Gastrocnemius medialis (tissue), 4 donors: ENCODE measurements at regions not wholly inside any gene's neighbourhood (a gene's known extent, or its start where the extent isn't known, plus 50 kb on each side); places are given as distances from the start of the nearest gene placed in this dataset.

ENCODE experiments used
- ATAC-seq, 2 donors: fragments of 150-250 bp; one replicate each; pipeline ENCODE4 v1.9.1; 2016
- DNase-seq, 2 donors: peaks; one replicate each; pipeline ENCODE4 v3.0.0-alpha.2; 2019
- H3K27ac ChIP-seq, 4 donors: fragments of 200-600 bp; sonication (generic); 1 replicate in 1 of 4; 2 replicates in 3 of 4; pipeline ENCODE4 v1.5.1; 2016 to 2018; ENCODE audit warnings: mild to moderate bottlenecking in 2 of 4, moderate library complexity in 1 of 4
- H3K27me3 ChIP-seq, 3 donors: fragments of 200-600 bp; sonication (generic) in 2 of 3; 1 replicate in 1 of 3; 2 replicates in 2 of 3; pipeline versions ENCODE4 v1.5.1 to v1.6.0; 2016 to 2019; ENCODE audit warnings: mild to moderate bottlenecking in 1 of 3, moderate library complexity in 1 of 3
- H3K36me3 ChIP-seq, 2 donors: fragments of 200-600 bp; sonication (generic) in 1 of 2; one replicate each; pipeline ENCODE4 v1.5.1; 2017 to 2018
- H3K4me1 ChIP-seq, 2 donors: fragments of 200-600 bp; sonication (generic) in 1 of 2; one replicate each; pipeline ENCODE4 v1.5.1; 2016 to 2017; ENCODE audit warnings: mild to moderate bottlenecking in 2 of 2
- H3K4me3 ChIP-seq, 4 donors: fragments of 200-600 bp; sonication (generic) in 3 of 4; 1 replicate in 1 of 4; 2 replicates in 3 of 4; pipeline ENCODE4 v1.5.1; 2016 to 2019; ENCODE audit warnings: mild to moderate bottlenecking in 2 of 4
- H3K9me3 ChIP-seq, 3 donors: fragments of 200-600 bp; sonication (generic) in 2 of 3; 1 replicate in 1 of 3; 2 replicates in 2 of 3; pipeline ENCODE4 v1.5.1; 2016 to 2019
- CTCF ChIP-seq, 5 experiments: fragments of 450-650 bp in 3 of 5; fragments of 200-600 bp in 2 of 5; sonication (generic) in 2 of 5; IDR thresholded peaks in 4 of 5; conservative IDR thresholded peaks in 1 of 5; 1 replicate in 4 of 5; 2 replicates in 1 of 5; pipeline ENCODE4 v1.5.1; 2016 to 2019; ENCODE audit warnings: antibody characterized with exemption in 5 of 5, mild to moderate bottlenecking in 3 of 5, moderate library complexity in 3 of 5
- POLR2A ChIP-seq, 2 donors: fragments of 450-650 bp; IDR thresholded peaks; one replicate each; pipeline ENCODE4 v1.6.1; 2017; ENCODE audit warnings: antibody characterized with exemption in 2 of 2, mild to moderate bottlenecking in 2 of 2, moderate library complexity in 2 of 2
- in situ Hi-C, 4 donors: fragments of 200-750 bp; cut with MboI; loops; one replicate each; pipeline versions ENCODE4 v1.15.0 to v1.8.0; 2017; ENCODE audit warnings: low sequenced_read_pairs in 4 of 4
- intact Hi-C: fragments of 100-400 bp; cut with DNase I; formaldehyde crosslinking; loops from one replicate; pipeline ENCODE4 v1.15.1; 2023; ENCODE audit warnings: low total_unique reads

DNA sequence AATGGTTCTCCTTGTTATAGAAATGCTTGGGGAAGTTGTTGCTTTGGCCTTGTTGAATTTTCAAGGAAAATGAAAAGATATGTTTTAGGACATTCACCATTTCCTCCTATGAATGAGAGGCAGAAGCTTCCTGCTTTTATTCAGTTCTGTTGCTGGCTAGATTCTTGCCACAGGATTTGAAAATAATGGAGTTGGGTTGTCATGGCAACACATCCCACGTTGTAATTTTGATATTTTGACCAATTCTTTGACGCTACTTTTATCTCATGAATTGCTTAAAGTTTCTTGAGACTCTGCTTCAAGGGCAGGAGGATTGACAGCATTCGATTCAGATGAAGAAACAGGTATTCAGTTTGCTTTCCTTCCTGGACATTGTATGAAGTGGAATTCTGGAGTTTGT lies 331.5 kb downstream of the PRDM2 start:
- Histone ChIP-seq H3K27ac (no peak overlapping the region), H3K9me3 (no peaks in the 10 kb centered on the region), H3K36me3 (no peaks in the 10 kb centered on the region), H3K4me3 (no peak overlapping the region), H3K4me1 (no peaks in the 10 kb centered on the region), H3K27me3 (no peaks in the 10 kb centered on the region)
- intact Hi-C loops (no loop called here), in situ Hi-C loops (no loop called here)
- no peak for ATAC-seq
- TF ChIP-seq POLR2A (IDR thresholded peaks at IDR 0.05) (no peak), CTCF (IDR thresholded peaks at IDR 0.05 in 4 of 5, conservative IDR thresholded peaks at IDR 0.05 in 1 of 5) (no peak)
- no peak for DNase-seq

DNA sequence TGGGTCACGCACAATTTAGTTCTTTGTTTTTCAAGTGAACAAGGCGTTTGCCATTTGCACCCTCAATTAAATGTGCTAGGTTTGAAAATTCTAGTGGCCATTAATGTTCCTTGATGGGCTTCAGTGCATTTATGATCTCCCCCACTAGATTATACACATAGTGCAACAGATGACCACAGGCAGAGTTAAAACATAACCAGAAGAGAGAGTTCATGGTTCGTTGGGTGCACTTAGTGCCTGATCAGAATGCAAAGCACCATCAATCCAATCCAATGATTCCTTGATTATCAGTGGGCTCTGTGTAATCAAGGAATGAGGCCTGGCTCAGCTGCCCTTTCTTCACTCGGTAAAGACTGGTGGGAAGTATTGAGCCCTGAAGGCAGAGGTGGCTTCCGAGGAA lies 334.5 kb downstream of the PRDM2 start:
- H3K9me3 ChIP-seq: no peaks in the 10 kb centered on the region
- intact Hi-C loops (no loop called here), in situ Hi-C loops (no loop called here)
- no peaks in the 10 kb centered on the region for H3K4me1 ChIP-seq
- H3K27me3 ChIP-seq: no peaks in the 10 kb centered on the region
- no peaks in the 10 kb centered on the region for H3K36me3 ChIP-seq
- no peak overlapping the region for H3K4me3 ChIP-seq
- TF ChIP-seq CTCF (IDR thresholded peaks at IDR 0.05 in 4 of 5, conservative IDR thresholded peaks at IDR 0.05 in 1 of 5) (no peak), POLR2A (IDR thresholded peaks at IDR 0.05) (no peak)
- DNase-seq (no peak), ATAC-seq (no peak)
- H3K27ac ChIP-seq: no peak overlapping the region

DNA sequence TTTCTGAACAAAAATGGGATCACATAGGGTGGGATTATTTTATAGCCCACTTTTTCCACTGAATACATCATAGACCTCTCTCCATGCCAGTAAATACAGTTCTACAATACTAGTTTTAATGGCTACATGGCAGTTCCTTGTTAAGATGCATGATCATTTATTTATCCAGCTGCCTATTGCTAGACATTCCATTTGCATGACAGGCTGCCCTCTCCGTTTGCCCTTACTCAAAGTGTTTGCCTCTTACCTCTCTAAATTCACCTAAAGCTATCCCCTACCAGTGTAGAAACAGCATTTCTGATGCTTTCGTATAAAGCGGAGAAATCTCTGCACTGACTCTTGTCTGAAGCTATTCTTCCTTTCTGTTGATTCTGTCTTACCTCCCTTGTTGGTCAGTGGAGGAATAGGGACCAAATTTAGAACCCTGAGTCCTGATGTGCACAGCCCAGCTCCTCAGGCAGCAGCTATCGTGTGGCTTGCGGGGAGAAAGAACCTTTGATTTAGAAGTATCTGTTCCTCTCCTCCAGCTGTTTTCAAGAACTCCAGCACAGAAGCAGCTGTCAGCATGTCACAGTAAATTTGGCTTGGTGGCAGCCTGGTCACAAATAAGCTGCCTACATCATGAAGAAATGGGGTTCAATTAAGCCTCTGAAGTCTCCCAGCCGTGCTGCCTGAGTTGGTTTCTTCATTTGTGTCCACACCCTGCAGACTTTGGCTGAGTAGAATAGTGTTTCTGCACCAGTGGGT lies 337.3 kb downstream of the PRDM2 start:
- DNase-seq: no peak
- H3K36me3 ChIP-seq: no peaks in the 10 kb centered on the region
- H3K9me3 ChIP-seq: peaks cover 0 to 7% (median 3%) of the 10 kb centered on the region in 3 donors
- TF ChIP-seq POLR2A (IDR thresholded peaks at IDR 0.05): no peak
- no peak for TF ChIP-seq CTCF (IDR thresholded peaks at IDR 0.05 in 4 of 5, conservative IDR thresholded peaks at IDR 0.05 in 1 of 5)
- H3K27ac ChIP-seq: no peak overlapping the region
- no peaks in the 10 kb centered on the region for H3K27me3 ChIP-seq
- H3K4me3 ChIP-seq: no peak overlapping the region
- no peak for ATAC-seq
- intact Hi-C loops (no loop called here), in situ Hi-C loops (no loop called here)
- H3K4me1 ChIP-seq: no peaks in the 10 kb centered on the region

- intact Hi-C loops: no loop called here
- in situ Hi-C loops: no loop called here
- no peak for ATAC-seq
These were observed 339.8 kb downstream of the PRDM2 start for GRCh38 chr1:14039582-14040430.

More at GRCh38 chr1:14039582-14040430, 339.8 kb downstream of the PRDM2 start:
- no peak overlapping the region for H3K4me3 ChIP-seq
- H3K36me3 ChIP-seq: no peaks in the 10 kb centered on the region
- H3K27ac ChIP-seq: no peak overlapping the region
- H3K27me3 ChIP-seq: no peaks in the 10 kb centered on the region
- H3K4me1 ChIP-seq: no peaks in the 10 kb centered on the region
- no peak for TF ChIP-seq POLR2A (IDR thresholded peaks at IDR 0.05)
- no peak for TF ChIP-seq CTCF (IDR thresholded peaks at IDR 0.05 in 4 of 5, conservative IDR thresholded peaks at IDR 0.05 in 1 of 5)
- H3K9me3 ChIP-seq: peaks cover 0 to 7% (median 3%) of the 10 kb centered on the region in 3 donors
- no peak for DNase-seq
